HEK293 (cell line): ENCODE measurements at regions not wholly inside any gene's neighbourhood (a gene's known extent, or its start where the extent isn't known, plus 50 kb on each side); places are given as distances from the start of the nearest gene placed in this dataset.
A peak's percentile ranks its signal among the peaks of the same experiment; 100 is the strongest.

Source experiments
- CTCF ChIA-PET: fragments of 350-600 bp; formaldehyde crosslinking; extraction: SDS; loops from one replicate; lab custom pipeline; 2021; ENCODE audit warnings: antibody characterized with exemption; lab: Yijun Ruan, JAX
- POLR2A ChIA-PET: fragments of 300-600 bp; formaldehyde crosslinking; extraction: SDS; loops from one replicate; lab custom pipeline; 2020; ENCODE audit warnings: antibody characterized with exemption, inconsistent platforms; lab: Yijun Ruan, JAX
- H3K27ac ChIP-seq: fragments of 200-500 bp; sonication (Bioruptor generic); 2 replicates; pipeline ENCODE4 v1.5.1; 2014; ENCODE audit warnings: low read depth, low read length, control low read depth, inconsistent platforms; ENCODE audit errors: extremely low read depth
- H3K36me3 ChIP-seq, 2 experiments: fragments of 200-500 bp in 1 of 2; sonication (Bioruptor generic) in 1 of 2; 1 replicate in 1 of 2; 2 replicates in 1 of 2; pipeline ENCODE4 v1.5.1; 2014 to 2017; ENCODE audit warnings: inconsistent platforms in 2 of 2, low read length in 2 of 2; ENCODE audit not compliant: control insufficient read depth in 2 of 2, insufficient read depth in 1 of 2
- H3K4me1 ChIP-seq: fragments of 200-500 bp; sonication (Bioruptor generic); 2 replicates; pipeline ENCODE4 v1.5.1; 2014; ENCODE audit warnings: mild to moderate bottlenecking, low read length, inconsistent platforms; ENCODE audit not compliant: control insufficient read depth, insufficient read depth
- H3K4me3 ChIP-seq: 2 replicates; pipeline ENCODE4 v1.5.1; 2011; ENCODE audit warnings: low read depth, mild to moderate bottlenecking, control low read depth, low read length, moderate library complexity
- H3K9me3 ChIP-seq: fragments of 200-500 bp; sonication (Bioruptor generic); 2 replicates; pipeline ENCODE4 v1.5.1; 2014; ENCODE audit warnings: low read depth, low read length, inconsistent platforms; ENCODE audit not compliant: control insufficient read depth, insufficient read depth
- ATF2 ChIP-seq: fragments of 450-650 bp; formaldehyde crosslinking; IDR thresholded peaks from 2 replicates; pipeline ENCODE4 v1.5.1; 2016; ENCODE audit warnings: missing biosample characterization, missing genetic modification characterization, low read depth
- HOXA7 ChIP-seq: sonication (generic); formaldehyde crosslinking; IDR thresholded peaks from 2 replicates; pipeline ENCODE4 v1.8.1; 2022; ENCODE audit warnings: missing genetic modification reagents, borderline replicate concordance
- HOXC10 ChIP-seq: sonication (generic); formaldehyde crosslinking; IDR thresholded peaks from 2 replicates; pipeline ENCODE4 v1.8.1; 2023; ENCODE audit warnings: mild to moderate bottlenecking, missing genetic modification reagents
- TSHZ1 ChIP-seq: fragments of 450-650 bp; formaldehyde crosslinking; IDR thresholded peaks from 2 replicates; pipeline ENCODE4 v1.5.1; 2016; ENCODE audit warnings: missing biosample characterization, missing genetic modification characterization, borderline replicate concordance
- YY1 ChIP-seq: fragments of 450-650 bp; formaldehyde crosslinking; IDR thresholded peaks from 2 replicates; pipeline ENCODE4 v1.5.1; 2018; ENCODE audit warnings: missing biosample characterization, missing genetic modification characterization
- ZNF121 ChIP-seq: fragments of 450-650 bp; formaldehyde crosslinking; IDR thresholded peaks from 2 replicates; pipeline ENCODE4 v1.5.1; 2016; ENCODE audit warnings: missing biosample characterization, missing genetic modification characterization
- ZNF133 ChIP-seq: fragments of 450-650 bp; formaldehyde crosslinking; IDR thresholded peaks from 2 replicates; pipeline ENCODE4 v1.5.1; 2016; ENCODE audit warnings: missing biosample characterization, missing genetic modification characterization
- ZNF146 ChIP-seq: fragments of 450-650 bp; formaldehyde crosslinking; IDR thresholded peaks from 2 replicates; pipeline ENCODE4 v1.5.1; 2016; ENCODE audit warnings: missing biosample characterization, missing genetic modification characterization
- ZNF169 ChIP-seq: fragments of 450-650 bp; formaldehyde crosslinking; IDR thresholded peaks from 2 replicates; pipeline ENCODE4 v1.5.1; 2016; ENCODE audit warnings: missing biosample characterization, missing genetic modification characterization
- ZNF248 ChIP-seq: fragments of 450-650 bp; formaldehyde crosslinking; IDR thresholded peaks from 2 replicates; pipeline ENCODE4 v1.5.1; 2017; ENCODE audit warnings: missing biosample characterization, missing genetic modification characterization
- ZNF513 ChIP-seq: fragments of 450-650 bp; IDR thresholded peaks from 2 replicates; pipeline ENCODE4 v1.5.1; 2018; ENCODE audit warnings: missing biosample characterization, missing genetic modification characterization
- ZNF544 ChIP-seq: fragments of 450-650 bp; formaldehyde crosslinking; IDR thresholded peaks from 2 replicates; pipeline ENCODE4 v1.5.0; 2017; ENCODE audit warnings: missing biosample characterization, missing genetic modification characterization
- ZNF585B ChIP-seq: fragments of 450-650 bp; formaldehyde crosslinking; IDR thresholded peaks from 2 replicates; pipeline ENCODE4 v1.5.1; 2016; ENCODE audit warnings: missing biosample characterization, missing genetic modification characterization
- ZNF600 ChIP-seq: fragments of 450-650 bp; formaldehyde crosslinking; IDR thresholded peaks from 2 replicates; pipeline ENCODE4 v1.5.1; 2016; ENCODE audit warnings: missing biosample characterization, missing genetic modification characterization
- ZNF658 ChIP-seq: fragments of 450-650 bp; formaldehyde crosslinking; IDR thresholded peaks from 2 replicates; pipeline ENCODE4; 2016; ENCODE audit warnings: missing biosample characterization, missing genetic modification characterization
- ZNF660 ChIP-seq: fragments of 450-650 bp; IDR thresholded peaks from 2 replicates; pipeline ENCODE4 v1.5.1; 2018; ENCODE audit warnings: missing biosample characterization, mild to moderate bottlenecking, missing genetic modification characterization
- ZNF777 ChIP-seq: fragments of 450-650 bp; formaldehyde crosslinking; IDR thresholded peaks from 2 replicates; pipeline ENCODE4 v1.5.1; 2017; ENCODE audit warnings: missing biosample characterization, missing genetic modification characterization, borderline replicate concordance
- ZSCAN30 ChIP-seq: fragments of 450-650 bp; IDR thresholded peaks from 2 replicates; pipeline ENCODE4 v1.5.1; 2018; ENCODE audit warnings: missing biosample characterization, mild to moderate bottlenecking, missing genetic modification characterization, moderate library complexity
- ZSCAN4 ChIP-seq: fragments of 450-650 bp; formaldehyde crosslinking; IDR thresholded peaks from 2 replicates; pipeline ENCODE4 v1.5.1; 2017; ENCODE audit warnings: missing biosample characterization, missing genetic modification characterization
- ZXDB ChIP-seq: fragments of 450-650 bp; formaldehyde crosslinking; IDR thresholded peaks from 2 replicates; pipeline ENCODE4 v1.5.1; 2016; ENCODE audit warnings: missing biosample characterization, missing genetic modification characterization

GRCh38 chr12:127235761-127236160 lies 1031.2 kb upstream of the TMEM132C start:
- CTCF ChIA-PET: no interaction called here
- no peak overlapping the region for H3K27ac ChIP-seq
- H3K9me3 ChIP-seq: no peaks in the 10 kb centered on the region
- H3K4me3 ChIP-seq: no peak overlapping the region
- no peaks in the 10 kb centered on the region for H3K36me3 ChIP-seq
- POLR2A ChIA-PET: no interaction called here
- TF ChIP-seq ZXDB (tag by site-specific recombination): no peak
- no peak for TF ChIP-seq ZNF660 (tag by site-specific recombination)
- H3K4me1 ChIP-seq: no peaks in the 10 kb centered on the region

- Histone ChIP-seq H3K4me1 (no peaks in the 10 kb centered on the region), H3K27ac (no peak overlapping the region), H3K36me3 (no peaks in the 10 kb centered on the region), H3K4me3 (no peak overlapping the region), H3K9me3 (no peaks in the 10 kb centered on the region)
- ChIA-PET POLR2A (no interaction called here), CTCF (no interaction called here)
- TF ChIP-seq ATF2 (no peak), ZSCAN4 (peak; percentile 70), ZNF585B (tag by site-specific recombination) (no peak), HOXC10 (CRISPR knock-in tag) (no peak), ZNF248 (0 out of 2 replicates have a peak, but pooled peaks have one; percentile 14)
These were observed 1030.5 kb upstream of the TMEM132C start for GRCh38 chr12:127236491-127236890.

GRCh38 chr12:127237151-127237550 lies 1029.8 kb upstream of the TMEM132C start:
- no peak overlapping the region for H3K27ac ChIP-seq

More at GRCh38 chr12:127237151-127237550, 1029.8 kb upstream of the TMEM132C start:
- Histone ChIP-seq H3K9me3 (no peaks in the 10 kb centered on the region), H3K4me1 (no peaks in the 10 kb centered on the region), H3K4me3 (no peak overlapping the region), H3K36me3 (no peaks in the 10 kb centered on the region)
- ChIA-PET POLR2A (no interaction called here), CTCF (interaction anchor here (0.5 to 0.6 kb wide), 3 partner anchors 10 to 1464 kb away, joined by 3 to 4 read pairs (median 3); no protein-coding TSS in a partner anchor)
- no peak for TF ChIP-seq TSHZ1
- no peak for TF ChIP-seq ZSCAN30
- no peak for TF ChIP-seq ZNF600 (tag by site-specific recombination)
- TF ChIP-seq ZNF121 (tag by site-specific recombination): no peak
- no peak for TF ChIP-seq ZNF658
- TF ChIP-seq ZNF133: no peak
- no peak for TF ChIP-seq YY1 (tag by site-specific recombination)
- no peak for TF ChIP-seq ZNF169 (tag by site-specific recombination)
- no peak for TF ChIP-seq HOXA7 (CRISPR knock-in tag)
- TF ChIP-seq ZNF146 (tag by site-specific recombination): no peak
- no peak for TF ChIP-seq ZNF513
- no peak for TF ChIP-seq ZNF777 (tag by site-specific recombination)
- no peak for TF ChIP-seq ZNF544 (tag by site-specific recombination)
